ENCODE measurements at regions not wholly inside any gene's neighbourhood (a gene's known extent, or its start where the extent isn't known, plus 50 kb on each side); places are given as distances from the start of the nearest gene placed in this dataset.

- H3K4me3 Mint-ChIP-seq: no peak overlapping the region
- no peaks in the 10 kb centered on the region for H3K27me3 Mint-ChIP-seq
- Histone ChIP-seq H3K27me3 (ENCODE audit: control insufficient read depth in 1 of 2, insufficient read depth in 2 of 2, low read length in 2 of 2) (no peaks in the 10 kb centered on the region), H3K36me3 (ENCODE audit: insufficient read depth, low read length) (no peaks in the 10 kb centered on the region), H3K4me1 (ENCODE audit: insufficient read depth, low read length) (no peaks in the 10 kb centered on the region), H3K4me3 (ENCODE audit: low read length) (no peak overlapping the region), H3K9me3 (ENCODE audit: control insufficient read depth in 1 of 2, insufficient read depth in 1 of 2, low read length in 2 of 2) (no peaks in the 10 kb centered on the region), H3K27ac (ENCODE audit: low read depth in 1 of 2, low read length in 2 of 2) (no peak overlapping the region)
- H3K4me1 Mint-ChIP-seq (ENCODE audit: low read depth): no peaks in the 10 kb centered on the region
- no peak overlapping the region for H3K27ac Mint-ChIP-seq
- peaks cover 5% of the 10 kb centered on the region for H3K9me3 Mint-ChIP-seq
- POLR2A ChIA-PET: interaction anchor here (0.6 kb wide), 2 partner anchors 93 to 1545 kb away, joined by 3 read pairs; no protein-coding TSS in a partner anchor
- CTCF ChIA-PET: no interaction called here
- DNase-seq: no peak
- TF ChIP-seq CTCF (IDR thresholded peaks at IDR 0.05): no peak
- no peaks in the 10 kb centered on the region for H3K36me3 Mint-ChIP-seq (ENCODE audit: low read depth)
- intact Hi-C loops (cut with DNase I, micrococcal nuclease): no loop called here
- no peak for ATAC-seq (ENCODE audit: poor library complexity)
Observed at GRCh38 chr2:160719116-160719515, 225.5 kb upstream of the RBMS1 start.

- Mint-ChIP-seq H3K9me3 (peaks cover 5% of the 10 kb centered on the region), H3K27me3 (no peaks in the 10 kb centered on the region), H3K4me3 (no peak overlapping the region), H3K36me3 (ENCODE audit: low read depth) (no peaks in the 10 kb centered on the region), H3K4me1 (ENCODE audit: low read depth) (no peaks in the 10 kb centered on the region), H3K27ac (no peak overlapping the region)
- no peaks in the 10 kb centered on the region for H3K27me3 ChIP-seq (ENCODE audit: control insufficient read depth in 1 of 2, insufficient read depth in 2 of 2, low read length in 2 of 2)
- ATAC-seq (ENCODE audit: poor library complexity) (no peak), DNase-seq (no peak)
- CTCF ChIA-PET: no interaction called here
- POLR2A ChIA-PET: no interaction called here
- no peaks in the 10 kb centered on the region for H3K9me3 ChIP-seq (ENCODE audit: control insufficient read depth in 1 of 2, insufficient read depth in 1 of 2, low read length in 2 of 2)
- intact Hi-C loops (cut with DNase I, micrococcal nuclease): no loop called here
- no peaks in the 10 kb centered on the region for H3K36me3 ChIP-seq (ENCODE audit: insufficient read depth, low read length)
- TF ChIP-seq CTCF (IDR thresholded peaks at IDR 0.05): no peak
- H3K4me3 ChIP-seq (ENCODE audit: low read length): no peak overlapping the region
- H3K4me1 ChIP-seq (ENCODE audit: insufficient read depth, low read length): no peaks in the 10 kb centered on the region
- no peak overlapping the region for H3K27ac ChIP-seq (ENCODE audit: low read depth in 1 of 2, low read length in 2 of 2)
Observed at GRCh38 chr2:160720098-160720497, 226.5 kb upstream of the RBMS1 start.

- no peak for ATAC-seq (ENCODE audit: poor library complexity)
- no peaks in the 10 kb centered on the region for H3K36me3 Mint-ChIP-seq (ENCODE audit: low read depth)
- no peak overlapping the region for H3K27ac Mint-ChIP-seq
- H3K27ac ChIP-seq (ENCODE audit: low read depth in 1 of 2, low read length in 2 of 2): no peak overlapping the region
- H3K4me3 Mint-ChIP-seq: no peak overlapping the region
- no peaks in the 10 kb centered on the region for H3K4me1 ChIP-seq (ENCODE audit: insufficient read depth, low read length)
- no peaks in the 10 kb centered on the region for H3K9me3 ChIP-seq (ENCODE audit: control insufficient read depth in 1 of 2, insufficient read depth in 1 of 2, low read length in 2 of 2)
- H3K9me3 Mint-ChIP-seq: peaks cover 5% of the 10 kb centered on the region
- peaks cover 4% of the 10 kb centered on the region for H3K27me3 Mint-ChIP-seq
- intact Hi-C loops (cut with DNase I, micrococcal nuclease): no loop called here
- CTCF ChIA-PET: no interaction called here
- POLR2A ChIA-PET: no interaction called here
- H3K4me3 ChIP-seq (ENCODE audit: low read length): no peak overlapping the region
- TF ChIP-seq CTCF (IDR thresholded peaks at IDR 0.05): no peak
- H3K4me1 Mint-ChIP-seq (ENCODE audit: low read depth): no peaks in the 10 kb centered on the region
- no peaks in the 10 kb centered on the region for H3K27me3 ChIP-seq (ENCODE audit: control insufficient read depth in 1 of 2, insufficient read depth in 2 of 2, low read length in 2 of 2)
- no peak for DNase-seq
- H3K36me3 ChIP-seq (ENCODE audit: insufficient read depth, low read length): no peaks in the 10 kb centered on the region
Observed at GRCh38 chr2:160721089-160722040, 227.8 kb upstream of the RBMS1 start.
